Stimulated activated CD4-positive, alpha-beta T cell treated with anti-CD3 and anti-CD28 coated beads, TNF-alpha, amount 100 ng/mL, for 24 hours (primary cell): ENCODE measurements at regions not wholly inside any gene's neighbourhood (a gene's known extent, or its start where the extent isn't known, plus 50 kb on each side); places are given as distances from the start of the nearest gene placed in this dataset.

Experiments used
- DNase-seq, 3 experiments: peaks; one replicate each; pipeline ENCODE4 v3.0.0-alpha.2; 2020; ENCODE audit warnings: low read depth in 3 of 3

DNA sequence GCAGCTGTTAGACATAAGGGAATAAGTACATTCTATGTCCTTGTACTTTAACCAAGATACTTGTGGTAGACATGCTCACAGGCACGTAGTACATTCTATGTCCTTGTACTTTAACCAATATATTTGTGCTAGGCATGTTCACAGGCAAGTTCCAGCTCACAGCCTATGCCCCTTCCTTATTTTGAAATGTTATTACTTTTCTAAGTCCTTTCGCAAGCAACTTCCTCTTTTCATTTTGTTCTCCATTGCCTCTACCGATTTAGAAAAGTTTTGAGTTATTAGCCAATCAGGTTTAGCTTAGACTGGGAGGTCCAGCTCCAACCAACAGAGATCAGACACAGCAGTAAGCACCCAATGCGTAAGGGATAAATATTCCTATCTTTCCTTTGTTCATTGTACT, 60.1 kb upstream of the NUDT7 start:
- no peak for DNase-seq

DNA sequence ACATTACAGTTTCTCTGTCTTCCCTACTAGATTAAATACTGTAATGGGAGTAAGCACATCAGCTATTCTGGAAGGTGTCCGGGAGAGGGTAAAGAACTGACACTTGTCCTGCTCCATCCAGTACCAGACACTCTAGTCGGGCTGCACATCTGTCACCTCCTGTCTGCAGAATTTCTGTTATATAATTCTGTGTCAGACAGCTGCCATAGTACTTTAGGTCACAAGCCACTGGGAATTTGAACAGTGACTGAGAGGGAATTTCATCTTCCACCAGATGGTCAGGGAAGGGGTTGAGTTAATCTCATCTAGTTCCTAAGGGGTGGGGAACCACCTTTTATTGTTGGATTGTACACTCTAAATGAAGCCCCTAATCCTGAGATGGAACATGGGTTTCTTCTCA, 58.6 kb upstream of the NUDT7 start:
- no peak for DNase-seq

DNA sequence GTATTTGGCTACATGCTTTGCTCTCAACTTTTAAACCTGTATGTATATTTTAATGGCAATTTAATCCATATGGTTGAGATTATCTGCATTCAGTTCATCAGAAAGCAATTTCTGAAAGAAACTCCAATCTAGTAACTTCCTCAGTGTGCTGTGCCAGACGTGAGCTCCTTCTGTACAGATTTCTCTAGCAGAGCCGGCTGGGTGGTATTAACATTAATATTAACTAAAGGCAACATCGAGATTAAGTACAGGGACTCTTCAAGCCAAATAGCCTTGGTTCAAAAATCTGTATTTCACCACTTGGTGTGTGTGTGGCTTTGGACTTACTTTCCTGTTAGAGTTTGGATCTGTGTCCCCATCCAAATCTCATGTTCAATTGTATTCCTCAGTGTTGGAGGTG, 55.5 kb upstream of the NUDT7 start:
- DNase-seq, result no peak

DNA sequence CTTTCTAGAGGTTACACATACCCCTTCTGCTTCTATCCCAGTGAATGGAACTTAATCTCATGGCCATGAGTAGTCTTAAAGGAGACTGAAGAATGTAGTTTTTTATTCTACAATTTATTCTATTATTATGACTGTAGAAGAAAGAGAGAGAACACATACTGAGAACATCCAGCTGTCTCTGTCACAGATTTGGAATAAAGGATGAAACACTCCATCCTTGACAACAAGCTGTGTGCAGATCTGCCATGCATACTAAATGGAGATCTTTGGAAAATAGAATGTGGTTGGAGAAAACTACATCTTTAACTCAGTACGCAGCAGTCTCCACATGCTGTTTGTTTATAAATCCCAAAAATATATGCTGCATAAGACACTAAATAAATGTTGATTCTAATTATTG, 54.1 kb upstream of the NUDT7 start:
- no peak for DNase-seq

DNA sequence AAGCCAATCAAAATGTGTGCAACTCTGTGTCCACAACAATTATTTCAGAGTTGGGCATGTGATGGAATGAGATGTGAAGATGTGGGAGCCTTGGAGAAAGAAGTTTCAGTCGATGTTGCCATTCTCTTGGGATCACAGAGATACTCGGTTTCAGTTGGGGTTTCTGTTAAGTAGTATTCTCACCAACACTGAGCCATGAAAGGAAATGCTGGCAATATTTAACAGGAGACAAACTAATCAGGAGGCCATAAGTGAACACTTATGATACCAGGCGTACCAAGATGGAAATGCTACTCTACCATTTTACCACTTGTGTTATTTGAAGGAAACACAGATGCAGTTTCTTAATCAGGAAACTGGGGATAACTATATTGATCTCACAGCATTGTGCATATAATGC, 53.3 kb upstream of the NUDT7 start:
- no peak for DNase-seq
